K562 (cell line): ENCODE measurements at regions not wholly inside any gene's neighbourhood (a gene's known extent, or its start where the extent isn't known, plus 50 kb on each side); places are given as distances from the start of the nearest gene placed in this dataset.

Experiments
- CHD1 ChIP-seq: fragments of 200-600 bp; sonication (generic); IDR thresholded peaks from one replicate; pipeline ENCODE4 v1.6.1; 2012; ENCODE audit warnings: mild to moderate bottlenecking, moderate library complexity, low read length, inconsistent platforms
- DIDO1 ChIP-seq: fragments of 450-650 bp; IDR thresholded peaks from 2 replicates; pipeline ENCODE4 v1.6.1; 2016; ENCODE audit warnings: low read depth, missing biosample characterization, missing genetic modification characterization
- EP300 ChIP-seq: IDR thresholded peaks from 2 replicates; pipeline ENCODE4 v1.6.1; 2012; ENCODE audit warnings: low read length, improper control_type of control experiment
- ETV6 ChIP-seq, 3 experiments: fragments of 150-350 bp in 1 of 3; sonication (generic) in 1 of 3; formaldehyde crosslinking in 1 of 3; IDR thresholded peaks; 2 replicates each; pipeline versions ENCODE4 v1.6.1 to v1.8.0; 2014 to 2022; ENCODE audit warnings: borderline replicate concordance in 2 of 3, low read depth in 2 of 3, antibody characterized with exemption in 1 of 3, low read length in 1 of 3, mild to moderate bottlenecking in 1 of 3, missing genetic modification reagents in 1 of 3
- MAFF ChIP-seq: IDR thresholded peaks from 2 replicates; pipeline ENCODE4 v1.6.1; 2012; ENCODE audit warnings: low read length, improper control_type of control experiment
- TBP ChIP-seq: optimal IDR thresholded peaks from 2 replicates; pipeline ENCODE3; 2011; ENCODE audit warnings: low read depth, low read length, improper control_type of control experiment
- ZBTB26 ChIP-seq: fragments of 450-650 bp; formaldehyde crosslinking; IDR thresholded peaks from 2 replicates; pipeline ENCODE4 v1.4.0; 2022; ENCODE audit warnings: missing genetic modification characterization
- ZNF282 ChIP-seq: sonication (generic); formaldehyde crosslinking; IDR thresholded peaks from 2 replicates; pipeline ENCODE4 v1.8.1; 2023; ENCODE audit warnings: missing genetic modification reagents

GRCh38 chr6:14652536-14652935, 535.0 kb downstream of the CD83 start:
- TF ChIP-seq TBP (no peak), MAFF (no peak), ZNF282 (CRISPR knock-in tag) (no peak), DIDO1 (tag) (no peak), ZBTB26 (no peak), ETV6 (IDR thresholded peaks at IDR 0.05; ENCODE audit: borderline replicate concordance in 1 of 2, low read depth in 2 of 2, low read length in 1 of 2) (no peak), ETV6 (CRISPR knock-in tag; IDR thresholded peaks at IDR 0.05; ENCODE audit: borderline replicate concordance) (no peak), EP300 (no peak), CHD1 (no peak)
